OCI-LY1 (cell line): ENCODE measurements at regions not wholly inside any gene's neighbourhood (a gene's known extent, or its start where the extent isn't known, plus 50 kb on each side); places are given as distances from the start of the nearest gene placed in this dataset.

Experiments used
- CTCF ChIP-seq: fragments of 200-600 bp; sonication (generic), shearing (Covaris generic); IDR thresholded peaks from 2 replicates; pipeline ENCODE4 v1.5.1; 2017; ENCODE audit warnings: mild to moderate bottlenecking, antibody characterized with exemption, low read length, moderate library complexity, mixed read lengths
- EZH2 ChIP-seq: fragments of 200-600 bp; sonication (generic), shearing (Covaris generic); IDR thresholded peaks from 2 replicates; pipeline ENCODE4 v1.8.0; 2017; ENCODE audit warnings: borderline replicate concordance, mixed run types, mild to moderate bottlenecking, antibody characterized with exemption, low read length, moderate library complexity, mixed read lengths

GRCh38 chr7:3245077-3245476 lies 56.0 kb upstream of the SDK1 start:
- TF ChIP-seq CTCF (no peak), EZH2 (no peak)
